Head of caudate nucleus (tissue), 42 donors: ENCODE measurements at regions not wholly inside any gene's neighbourhood (a gene's known extent, or its start where the extent isn't known, plus 50 kb on each side); places are given as distances from the start of the nearest gene placed in this dataset.
"Not testable (repeated sequence)": the region's sequence is repeated elsewhere in the genome, so short reads cannot be mapped to it uniquely, and the experiment has no call there.

Experiments
- DNase-seq, 42 donors: peaks; one replicate each; pipeline versions ENCODE4 v3.0.0 to v3.0.0-alpha.2; 2020 to 2021; ENCODE audit warnings: mixed read lengths in 7 of 42
- intact Hi-C: fragments of 100-400 bp; cut with DNase I; formaldehyde crosslinking; loops from one replicate; pipeline ENCODE4 v1.15.0; 2022

DNA sequence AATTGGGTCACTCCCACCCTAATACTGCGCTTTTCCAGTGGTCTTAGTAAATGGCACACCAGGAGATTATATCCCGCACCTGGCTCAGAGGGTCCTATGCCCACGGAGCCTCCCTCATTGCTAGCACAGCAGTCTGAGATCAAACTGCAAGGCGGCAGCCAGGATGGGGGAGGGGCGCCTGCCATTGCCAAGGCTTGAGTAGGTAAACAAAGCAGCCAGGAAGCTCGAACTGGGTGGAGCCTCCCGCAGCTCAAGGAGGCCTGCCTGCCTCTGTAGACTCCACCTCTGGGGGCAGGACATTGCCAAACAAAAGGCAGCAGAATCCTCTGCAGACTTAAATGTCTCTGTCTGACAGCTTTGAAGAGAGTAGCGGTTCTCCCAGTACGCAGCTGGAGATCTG, 52.4 kb upstream of the PMPCB start:
- intact Hi-C loops, DNase-seq: not testable (repeated sequence)

- intact Hi-C loops: no loop called here
- DNase-seq: no peak
Measured at GRCh38 chr7:103240806-103241205, 56.4 kb upstream of the PMPCB start.

- intact Hi-C loops, DNase-seq: not testable (repeated sequence)
Measured at GRCh38 chr7:103235824-103236223, 61.4 kb upstream of the PMPCB start.

GRCh38 chr7:103234877-103235276, 62.4 kb upstream of the PMPCB start:
- DNase-seq, intact Hi-C loops: not testable (repeated sequence)

GRCh38 chr7:103227787-103228186, 69.4 kb upstream of the PMPCB start:
- intact Hi-C loops, DNase-seq: not testable (repeated sequence)

- peak in 12 of 42 donors; percentile 0 to 44 (median 7) for DNase-seq
- intact Hi-C loops: not testable (repeated sequence)
Measured at GRCh38 chr7:103225798-103226197, 71.4 kb upstream of the PMPCB start.

DNA sequence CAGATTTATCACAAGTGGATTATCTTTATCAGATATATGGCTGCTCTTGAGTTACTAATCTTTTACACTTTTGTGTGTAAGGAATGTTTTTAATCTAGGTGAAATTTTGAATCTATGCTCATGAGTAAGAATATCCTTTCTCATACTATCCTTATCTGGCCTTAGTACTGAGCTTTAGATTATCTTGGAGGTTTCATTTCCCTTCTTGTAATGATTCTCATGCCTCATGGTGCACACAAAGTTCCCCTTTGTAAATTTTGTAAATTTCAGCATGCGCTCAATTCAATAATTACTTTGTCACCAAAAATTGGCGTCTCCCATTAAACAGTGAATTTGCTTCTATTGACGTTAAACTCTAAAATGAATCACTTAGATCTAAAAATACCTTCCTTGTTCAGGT, 74.2 kb upstream of the NAPEPLD start:
- intact Hi-C loops, DNase-seq: not testable (repeated sequence)

DNA sequence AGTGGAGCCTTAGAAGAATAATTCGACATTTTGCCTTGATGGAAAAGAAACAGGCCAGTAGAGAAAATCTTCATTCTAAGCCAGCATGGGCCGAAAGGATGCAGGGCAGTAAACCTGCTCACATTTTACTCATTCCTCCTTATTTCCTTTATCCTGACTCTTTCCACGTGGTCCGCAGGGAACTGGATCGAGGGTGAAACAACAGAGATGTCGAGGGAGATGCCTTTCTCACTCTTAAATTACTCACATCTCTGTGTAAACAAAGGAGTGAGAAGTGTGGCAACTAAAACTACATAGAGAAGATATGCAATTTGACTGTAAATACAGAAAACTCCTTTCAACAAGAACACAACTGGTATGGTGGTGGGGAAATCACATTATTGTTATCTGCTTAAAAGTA, 62.1 kb upstream of the NAPEPLD start:
- intact Hi-C loops, DNase-seq: not testable (repeated sequence)

- intact Hi-C loops, DNase-seq: not testable (repeated sequence)
Measured at GRCh38 chr7:103199191-103199590, 50.3 kb upstream of the NAPEPLD start.
